Head of caudate nucleus (tissue), 42 donors: ENCODE measurements at regions not wholly inside any gene's neighbourhood (a gene's known extent, or its start where the extent isn't known, plus 50 kb on each side); places are given as distances from the start of the nearest gene placed in this dataset.
A peak's percentile ranks its signal among the peaks of the same experiment; 100 is the strongest.
"Not testable (repeated sequence)": the region's sequence is repeated elsewhere in the genome, so short reads cannot be mapped to it uniquely, and the experiment has no call there.

ENCODE experiments used
- DNase-seq, 42 donors: peaks; one replicate each; pipeline versions ENCODE4 v3.0.0 to v3.0.0-alpha.2; 2020 to 2021; ENCODE audit warnings: mixed read lengths in 7 of 42
- intact Hi-C: fragments of 100-400 bp; cut with DNase I; formaldehyde crosslinking; loops from one replicate; pipeline ENCODE4 v1.15.0; 2022

DNA sequence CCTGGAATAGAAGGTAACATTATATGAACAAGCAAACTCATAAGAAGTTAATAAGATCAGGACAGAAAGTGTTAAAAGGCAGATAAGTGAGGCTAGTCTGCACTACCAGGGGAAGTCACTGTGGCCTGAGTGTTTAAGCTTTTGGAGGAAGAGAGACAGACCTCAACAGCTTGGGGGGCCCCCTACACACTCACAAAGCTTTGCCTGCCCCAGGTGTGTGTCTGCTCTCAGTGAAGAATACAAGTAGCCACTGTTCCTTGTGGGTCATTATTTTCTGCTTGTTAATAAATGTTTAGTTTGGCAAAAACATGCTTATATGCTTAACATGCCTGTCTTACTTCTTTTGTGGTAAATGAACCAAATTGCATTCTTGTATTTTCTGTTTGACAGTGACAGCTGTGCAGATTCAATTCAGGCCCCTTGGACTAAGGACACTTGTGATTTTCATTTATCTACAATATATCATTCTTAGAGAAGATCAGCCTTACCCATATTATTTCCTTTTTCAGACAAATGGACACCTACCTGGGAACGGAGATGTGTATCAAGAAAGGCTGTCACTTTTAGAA lies 50.7 kb upstream of the C12orf71 start:
- DNase-seq, result no peak
- intact Hi-C loops, result no loop called here

DNA sequence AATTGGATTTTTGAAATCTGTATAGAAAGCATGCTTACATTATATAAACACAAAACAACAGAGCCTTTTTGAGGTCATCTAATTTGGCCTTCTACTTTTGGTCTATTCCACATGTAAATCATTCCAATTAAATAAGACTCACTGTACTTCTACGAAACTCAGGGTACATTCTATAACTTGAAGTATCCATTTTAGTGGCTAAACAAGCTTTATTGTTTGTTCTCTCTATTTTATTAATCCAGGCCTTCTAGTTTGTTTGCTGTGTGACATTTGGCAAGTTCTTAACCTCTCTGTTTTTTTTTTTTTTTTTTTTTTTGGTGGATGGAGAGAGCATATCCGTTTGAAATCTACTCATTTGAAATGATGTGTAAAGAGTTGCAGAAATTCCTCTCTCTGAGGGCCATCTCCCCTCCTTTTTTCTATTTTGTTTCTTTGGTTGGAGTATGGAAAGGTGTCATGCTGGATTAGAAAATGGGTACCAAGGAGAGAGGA lies 58.1 kb upstream of the C12orf71 start:
- intact Hi-C loops, result no loop called here
- no peak for DNase-seq

DNA sequence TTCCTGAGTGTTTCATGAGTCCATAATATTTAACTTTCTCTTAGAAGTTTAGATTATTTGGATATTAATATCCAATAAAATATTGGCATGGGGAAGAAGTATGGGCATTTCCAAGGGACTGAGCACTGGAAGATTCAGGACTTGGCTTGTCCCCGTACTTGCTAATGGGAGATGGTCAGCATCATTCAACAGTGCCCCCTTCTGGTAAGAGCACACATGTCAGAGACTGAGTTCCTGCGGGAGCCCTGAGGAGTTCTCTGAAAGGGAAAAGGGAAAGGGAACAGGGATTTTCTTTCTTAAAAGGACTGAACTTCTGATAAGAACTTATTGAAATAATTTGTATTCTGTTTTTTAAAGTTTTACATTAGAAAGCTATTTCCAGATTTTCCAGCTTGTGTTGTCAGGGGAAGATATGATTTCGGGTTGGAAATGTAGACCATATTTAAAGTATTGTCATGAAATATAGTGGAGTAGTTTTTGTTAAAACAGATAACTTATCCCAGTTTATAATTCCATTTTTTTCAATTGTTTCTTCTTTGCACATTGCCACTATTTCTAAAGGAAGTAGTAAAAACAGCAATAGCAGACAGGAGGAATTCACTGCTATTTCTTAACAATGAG lies 59.8 kb upstream of the C12orf71 start:
- DNase-seq, result peak in 39 of 42 donors; percentile 7 to 84 (median 58)
- intact Hi-C loops, result no loop called here

DNA sequence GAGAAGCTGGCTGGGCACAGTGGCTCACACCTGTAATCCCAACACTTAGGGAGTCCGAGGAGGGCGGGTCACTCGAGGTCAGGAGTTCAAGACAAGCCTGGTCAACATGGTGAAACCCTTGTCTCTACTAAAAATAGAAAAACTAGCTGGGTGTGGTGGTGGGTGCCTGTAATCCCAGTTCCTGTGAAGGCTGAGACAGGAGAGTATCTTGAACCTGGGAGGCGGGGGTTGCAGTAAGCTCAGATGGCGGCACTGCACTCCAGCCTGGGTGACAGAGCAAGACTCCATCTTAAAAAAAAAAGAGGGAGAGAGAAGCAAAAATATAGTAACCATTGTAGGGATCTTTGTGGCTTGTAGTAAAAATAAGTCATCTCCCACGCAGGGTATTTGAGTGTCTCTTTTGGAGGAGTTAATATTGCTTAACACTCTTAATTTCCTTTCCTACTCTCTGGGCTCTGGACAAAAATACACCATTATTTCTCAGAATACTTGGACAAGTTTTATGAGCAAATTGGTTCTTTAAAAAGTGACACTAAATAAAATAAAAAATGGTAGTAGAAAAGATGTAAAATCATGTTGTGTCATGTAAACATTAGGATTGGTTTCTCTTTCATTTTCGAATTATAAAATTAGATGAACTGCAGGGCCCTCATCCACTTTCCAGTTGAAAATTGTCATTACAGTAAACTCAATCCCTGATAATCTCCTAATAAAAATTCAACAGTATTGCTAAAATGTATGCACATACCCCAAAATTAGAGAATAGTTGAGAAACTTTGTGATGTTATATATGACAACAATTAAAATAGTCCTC lies 61.1 kb upstream of the C12orf71 start:
- no peak for DNase-seq
- intact Hi-C loops, result no loop called here

DNA sequence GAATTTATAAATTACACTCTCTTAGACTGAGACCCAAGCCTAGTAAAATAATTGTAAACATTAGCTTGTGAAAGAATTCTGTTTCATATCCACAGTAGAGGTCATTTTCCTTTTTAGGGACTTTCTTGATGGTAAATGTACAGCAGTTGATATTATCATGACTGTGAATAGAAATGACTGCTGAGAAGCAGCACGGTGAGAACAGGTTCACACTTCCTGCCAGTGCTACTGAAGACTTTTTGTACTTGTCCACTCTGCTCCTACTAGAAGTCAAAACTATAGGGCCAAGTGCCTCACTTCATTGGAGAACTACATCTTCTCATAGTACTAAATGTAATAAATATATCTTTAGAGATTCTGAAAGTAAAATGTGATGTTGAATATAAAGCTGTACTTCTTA lies 63.3 kb upstream of the C12orf71 start:
- intact Hi-C loops, DNase-seq: not testable (repeated sequence)

DNA sequence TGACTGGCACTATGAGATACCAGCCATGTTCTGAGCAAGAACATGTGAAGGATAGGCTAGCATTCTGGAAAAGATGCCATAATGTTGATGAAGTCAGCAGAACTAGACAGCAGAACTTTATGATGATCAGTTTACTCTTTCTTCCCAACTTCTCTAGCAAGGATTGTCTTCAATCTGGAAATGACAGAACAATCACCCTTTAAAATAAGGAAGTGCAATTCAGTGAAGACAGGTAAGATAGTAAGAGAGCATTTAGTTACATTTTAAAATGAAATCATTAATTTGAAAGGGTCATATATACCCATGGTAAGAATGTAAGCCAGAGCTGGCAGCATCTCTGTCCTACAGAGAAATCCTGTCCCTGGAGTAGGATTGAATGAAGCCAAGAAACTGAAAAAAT lies 66.0 kb upstream of the C12orf71 start:
- intact Hi-C loops, result no loop called here
- no peak for DNase-seq

DNA sequence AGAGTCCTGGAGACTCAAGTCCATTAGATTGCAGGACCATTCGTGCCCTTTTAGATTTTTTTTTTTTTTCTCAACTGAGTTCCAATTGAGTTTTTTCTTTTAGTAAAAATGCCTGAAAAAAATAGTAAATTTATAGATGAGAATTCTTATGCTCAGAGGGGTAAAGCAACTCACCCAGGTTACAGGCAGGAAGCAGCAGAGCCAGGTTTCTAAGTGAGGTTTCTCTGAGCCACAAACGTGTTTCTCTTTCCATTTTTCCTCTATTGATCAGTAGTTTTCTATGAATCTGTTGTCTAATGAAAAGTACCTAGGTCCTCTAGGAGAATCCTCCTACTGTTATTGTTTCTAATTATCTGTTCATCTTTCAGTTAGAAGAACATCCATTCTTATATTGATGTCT lies 66.4 kb upstream of the C12orf71 start:
- DNase-seq, result no peak
- intact Hi-C loops, result no loop called here

DNA sequence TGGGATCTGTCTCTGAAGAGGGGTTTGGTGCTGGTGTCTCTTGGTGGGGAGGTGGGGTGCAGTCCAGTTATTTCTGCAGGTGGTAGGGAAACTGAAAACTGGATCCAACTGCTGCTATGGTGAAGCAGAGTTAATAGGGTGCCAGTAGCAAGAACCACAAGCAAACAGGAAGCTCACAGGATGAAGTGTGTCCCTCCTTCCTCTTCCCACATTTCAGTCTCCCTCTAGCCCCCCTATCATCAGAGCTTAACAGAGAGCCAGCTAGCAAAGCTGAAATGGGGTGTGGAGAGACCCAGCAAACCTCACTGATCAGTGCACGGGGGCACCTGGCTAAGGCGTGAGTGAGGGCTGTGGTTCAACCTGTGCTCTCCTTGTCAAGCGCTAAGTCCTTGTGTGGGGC lies 69.1 kb upstream of the C12orf71 start:
- intact Hi-C loops, result no loop called here
- DNase-seq, result no peak

DNA sequence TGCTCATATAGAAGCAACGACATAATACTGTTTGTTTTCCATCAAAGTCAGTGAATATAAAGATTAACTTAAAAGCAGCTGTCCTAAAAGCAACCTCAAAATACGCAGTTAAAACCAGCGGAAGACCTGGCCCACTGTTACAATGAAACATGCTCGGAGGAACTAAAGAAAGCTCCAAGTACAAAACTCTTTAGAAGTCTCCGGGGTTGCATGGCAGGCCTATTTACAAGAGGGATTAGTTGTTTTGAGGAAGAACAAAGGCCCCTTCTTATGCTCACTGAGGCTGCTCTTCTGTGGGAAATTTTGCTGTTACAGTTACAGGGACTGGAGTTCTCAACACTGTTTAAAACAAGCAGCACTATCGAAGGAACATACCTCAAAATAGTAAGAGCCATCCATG lies 75.9 kb upstream of the C12orf71 start:
- peak in 2 of 42 donors; percentile 1 to 9 for DNase-seq
- intact Hi-C loops, result no loop called here

DNA sequence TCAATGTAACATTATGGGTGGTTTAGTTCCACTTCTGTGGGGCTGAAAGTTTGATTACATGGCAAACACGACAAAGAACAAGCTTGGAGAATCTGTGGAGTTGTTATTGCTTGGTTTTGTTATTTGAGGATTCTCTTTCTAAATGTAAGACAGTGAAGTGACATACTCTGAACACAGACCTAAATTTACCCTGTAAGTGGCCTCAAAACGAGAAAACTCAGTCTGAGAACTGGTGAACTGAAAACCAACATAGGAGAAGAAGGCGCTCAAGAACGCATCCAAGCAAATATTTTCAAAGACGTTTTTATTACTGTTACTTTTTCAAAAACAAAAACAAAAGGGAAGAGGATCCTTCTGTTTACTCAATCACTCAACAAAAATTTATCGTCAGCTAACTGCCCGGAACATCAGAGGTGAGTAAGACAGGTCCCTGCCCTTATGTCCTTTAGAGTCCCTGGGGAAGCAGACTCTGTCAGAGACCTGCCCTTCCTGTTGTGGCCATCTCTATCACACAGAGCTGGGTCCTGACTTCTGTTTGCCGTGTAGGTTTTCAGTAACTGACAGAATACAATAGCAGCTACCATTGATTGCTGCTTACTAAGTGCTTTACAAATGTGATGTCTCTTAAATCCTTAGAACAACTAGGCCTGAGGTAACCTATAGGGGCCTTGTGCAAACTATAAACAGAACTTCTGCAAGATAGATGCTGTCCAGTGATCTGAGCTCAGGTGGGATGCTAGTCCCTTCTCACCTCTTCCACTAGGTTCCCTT lies 79.3 kb upstream of the C12orf71 start:
- no peak for DNase-seq

DNA sequence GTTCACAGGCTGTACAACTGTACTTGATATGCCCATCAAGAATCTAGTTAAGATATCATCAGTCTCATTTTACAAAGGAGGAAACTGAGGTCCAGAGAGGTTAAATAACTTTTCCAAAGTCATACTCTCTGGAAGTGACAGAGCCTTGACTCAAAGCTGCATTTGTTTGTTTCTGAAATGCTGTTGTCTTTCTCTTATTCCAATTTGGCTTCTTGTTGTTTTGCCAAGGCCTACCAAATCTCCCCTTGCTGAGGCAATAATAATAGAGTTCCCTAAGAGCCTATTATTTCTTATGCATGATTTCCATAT lies 79.8 kb upstream of the C12orf71 start:
- intact Hi-C loops, result no loop called here
- DNase-seq, result no peak

More for the DNA sequence above, 79.3 kb upstream of the C12orf71 start:
- intact Hi-C loops, result no loop called here

DNA sequence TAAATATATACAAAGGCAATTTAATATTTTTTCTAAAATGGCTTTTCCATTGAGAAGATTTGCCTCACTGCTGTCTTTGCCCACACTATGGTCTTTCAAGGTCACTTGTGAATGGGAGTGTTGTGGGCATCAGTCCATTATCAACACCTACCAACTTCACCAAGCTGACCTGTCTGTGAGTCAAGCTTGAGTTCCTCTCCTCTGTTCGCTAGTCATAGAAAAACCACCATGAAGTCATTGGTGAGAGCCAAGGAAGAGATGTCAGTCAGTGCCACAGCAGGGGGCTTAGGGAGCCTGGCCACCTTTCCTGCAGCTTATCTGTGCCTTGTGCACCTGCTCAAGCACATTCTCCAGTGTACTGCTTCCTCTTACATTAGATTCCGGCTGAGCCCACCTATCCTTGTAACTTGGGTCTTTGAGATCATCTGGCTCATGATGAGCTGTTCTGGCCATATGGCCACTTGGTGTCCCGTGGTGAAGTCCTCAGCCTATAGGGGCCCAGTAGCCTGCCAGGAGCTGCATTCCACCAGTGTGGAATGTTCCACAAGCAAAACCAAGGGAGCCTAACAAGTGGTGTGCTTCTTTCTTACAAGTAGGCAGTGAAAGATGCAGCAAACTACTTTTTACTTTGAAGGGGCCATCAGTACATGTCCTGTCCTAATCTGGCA lies 80.8 kb upstream of the C12orf71 start:
- intact Hi-C loops, result no loop called here
- DNase-seq, result no peak

DNA sequence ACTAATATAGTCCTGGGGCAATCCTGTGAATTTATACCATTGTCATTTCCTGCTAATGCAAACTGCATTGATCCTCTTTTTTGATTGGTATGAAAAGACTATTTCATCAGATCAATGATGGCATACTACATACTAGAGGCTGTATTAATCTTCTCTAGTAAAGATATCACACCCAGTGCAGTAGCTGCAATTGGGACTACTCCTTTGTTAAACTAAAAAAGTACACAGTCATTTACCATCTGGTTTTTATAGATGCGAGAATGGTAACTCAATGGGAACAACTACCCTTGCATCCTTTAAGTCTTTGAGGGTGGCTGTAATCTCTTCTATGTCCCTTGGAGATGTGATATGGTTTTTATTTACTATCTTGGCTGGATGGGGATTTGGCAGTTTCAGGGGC lies 80.2 kb upstream of the STK38L start:
- no peak for DNase-seq
- intact Hi-C loops, result no loop called here

DNA sequence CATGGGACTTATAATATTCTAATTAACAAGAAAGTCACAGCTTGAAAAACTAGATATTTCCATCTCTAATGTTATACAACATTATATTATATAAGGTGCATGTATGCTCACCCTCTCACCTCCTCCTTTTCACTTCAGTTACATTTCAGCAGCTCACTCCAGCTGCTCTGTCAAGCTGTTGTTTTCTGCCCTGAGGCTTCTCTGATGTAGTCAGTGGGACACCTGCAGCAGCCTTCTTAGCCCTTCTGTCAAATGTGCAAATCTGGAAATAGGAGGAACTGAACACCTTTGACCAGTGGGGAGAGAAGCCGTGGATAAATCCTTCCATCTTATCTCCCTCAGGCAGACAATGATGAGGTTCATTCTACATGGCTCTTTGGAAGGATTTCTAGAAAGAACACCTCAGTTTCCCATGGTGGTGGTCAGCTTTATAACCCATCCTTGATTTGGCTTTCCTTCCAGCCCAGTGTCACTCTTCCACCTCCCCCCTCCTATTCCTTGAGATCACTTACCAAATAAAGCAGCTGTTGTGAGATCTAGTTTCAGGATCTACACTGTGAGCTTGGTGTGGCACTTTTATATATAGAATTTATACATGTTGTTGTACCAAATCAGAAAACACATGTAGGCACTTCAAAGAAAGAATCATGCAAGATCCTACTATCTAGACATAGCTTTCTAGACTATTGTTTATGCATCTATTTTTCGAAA lies 79.6 kb upstream of the STK38L start:
- intact Hi-C loops, result no loop called here
- DNase-seq, result no peak

DNA sequence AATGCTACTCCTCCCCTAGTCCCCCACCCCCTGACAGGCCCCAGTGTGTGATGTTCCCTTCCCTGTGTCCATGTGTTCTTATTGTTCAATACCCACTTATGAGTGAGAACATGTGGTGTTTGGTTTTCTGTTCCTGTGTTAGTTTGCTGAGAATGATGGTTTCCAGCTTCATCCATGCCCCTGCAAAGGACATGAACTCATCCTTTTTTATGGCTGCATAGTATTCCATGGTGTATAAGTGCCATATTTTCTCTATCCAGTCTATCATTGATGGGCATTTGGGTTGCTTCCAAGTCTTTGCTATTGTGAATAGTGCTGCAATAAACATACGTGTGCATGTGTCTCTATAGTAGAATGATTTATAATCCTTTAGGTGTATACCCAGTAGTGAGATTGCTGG lies 78.1 kb upstream of the STK38L start:
- intact Hi-C loops, DNase-seq: not testable (repeated sequence)

DNA sequence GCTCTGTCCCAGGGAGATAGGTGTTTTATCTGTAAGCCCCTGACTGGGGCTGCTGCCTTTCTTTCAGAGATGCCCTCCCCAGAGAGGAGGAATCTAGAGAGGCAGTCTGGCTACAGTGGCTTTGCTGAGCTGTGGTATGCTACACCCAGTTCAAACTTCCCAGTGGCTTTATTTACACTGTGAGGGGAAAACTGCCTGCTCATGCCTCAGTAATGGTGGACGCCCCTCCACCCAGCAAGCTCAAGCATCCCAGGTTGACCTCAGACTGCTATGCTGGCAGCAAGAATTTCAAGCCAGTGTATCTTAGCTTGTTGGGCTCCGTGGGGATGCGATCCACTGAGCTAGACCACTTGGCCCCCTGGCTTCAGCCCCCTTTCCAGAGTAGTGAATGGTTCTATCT lies 72.6 kb upstream of the STK38L start:
- intact Hi-C loops, DNase-seq: not testable (repeated sequence)

DNA sequence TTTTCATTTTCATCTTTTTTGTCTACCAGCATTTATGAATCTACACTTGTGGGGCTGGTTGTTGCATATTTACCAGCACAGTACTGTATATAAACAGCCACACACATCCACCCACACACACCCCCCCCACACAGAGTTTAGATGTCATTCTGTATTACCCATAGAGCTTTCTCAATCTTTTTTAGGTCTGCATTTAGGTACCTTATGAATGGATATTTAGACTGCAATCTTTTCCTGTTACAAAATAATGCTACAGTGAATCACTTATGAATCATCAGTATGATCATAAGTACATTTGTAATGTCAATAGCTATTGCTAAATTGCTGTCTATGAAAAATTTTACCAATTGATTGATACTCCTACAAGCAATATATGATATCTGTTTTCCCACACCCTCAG lies 67.3 kb upstream of the STK38L start:
- intact Hi-C loops, result no loop called here
- no peak for DNase-seq

DNA sequence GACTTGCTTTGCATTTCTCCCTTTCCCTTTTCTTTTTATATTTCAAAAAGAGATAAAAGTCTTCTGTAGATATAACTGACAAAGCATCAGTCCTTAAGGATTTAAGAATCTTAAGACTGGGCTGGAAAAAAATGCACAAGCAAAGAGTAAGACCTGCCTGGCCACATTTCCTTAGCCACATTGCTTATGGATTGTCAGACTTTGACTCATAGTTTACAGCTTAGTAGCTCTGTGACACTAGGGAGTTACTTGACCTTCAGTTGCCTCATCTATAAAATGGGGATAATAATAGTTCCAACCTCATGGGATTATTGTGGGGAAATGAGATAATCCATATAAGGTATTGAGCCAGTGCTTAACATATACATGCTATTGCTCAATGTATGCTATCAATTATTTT lies 66.4 kb upstream of the STK38L start:
- DNase-seq, result no peak
- intact Hi-C loops, result no loop called here

DNA sequence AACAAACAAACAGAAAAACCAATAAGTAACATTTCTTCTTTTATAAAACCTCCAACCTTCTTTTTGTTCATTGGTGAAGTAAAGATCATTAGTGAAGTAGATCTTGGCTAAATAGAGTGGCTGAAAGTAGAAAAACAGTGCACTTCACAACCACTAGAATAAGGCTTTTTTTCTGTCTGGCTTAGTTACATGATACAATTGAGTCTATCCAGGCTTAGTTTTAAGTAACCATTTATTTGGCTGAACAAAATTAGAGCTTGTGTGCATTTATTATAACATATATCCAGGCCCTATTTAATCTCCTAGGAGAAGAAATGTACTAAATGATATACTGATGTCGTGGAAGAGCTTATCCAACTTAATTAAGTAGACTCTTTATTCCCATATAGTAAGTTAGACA lies 65.8 kb upstream of the STK38L start:
- intact Hi-C loops, result no loop called here

More for the DNA sequence above, 65.8 kb upstream of the STK38L start:
- no peak for DNase-seq
